ENCODE measurements at regions not wholly inside any gene's neighbourhood (a gene's known extent, or its start where the extent isn't known, plus 50 kb on each side); places are given as distances from the start of the nearest gene placed in this dataset.

DNA sequence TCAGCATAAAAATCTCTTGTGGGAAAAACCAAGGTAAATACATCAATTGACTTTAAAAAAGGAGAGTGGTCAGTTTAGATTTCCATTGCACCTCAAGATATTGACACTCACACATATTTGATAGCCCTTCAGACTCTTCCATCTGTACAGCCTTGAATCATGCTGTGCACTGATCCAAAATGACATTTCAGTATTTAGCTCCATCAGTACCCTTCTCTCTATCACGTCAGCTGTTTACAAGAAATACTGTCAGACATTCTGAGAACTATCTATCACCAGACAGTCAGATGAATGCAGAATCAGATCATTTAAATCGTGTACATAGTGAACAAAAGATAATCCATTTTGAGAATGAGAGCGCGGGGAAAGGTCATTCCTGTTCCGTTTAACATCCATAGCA is 511.9 kb downstream of the RPL10L start:
- TF ChIP-seq, protein P1, sequence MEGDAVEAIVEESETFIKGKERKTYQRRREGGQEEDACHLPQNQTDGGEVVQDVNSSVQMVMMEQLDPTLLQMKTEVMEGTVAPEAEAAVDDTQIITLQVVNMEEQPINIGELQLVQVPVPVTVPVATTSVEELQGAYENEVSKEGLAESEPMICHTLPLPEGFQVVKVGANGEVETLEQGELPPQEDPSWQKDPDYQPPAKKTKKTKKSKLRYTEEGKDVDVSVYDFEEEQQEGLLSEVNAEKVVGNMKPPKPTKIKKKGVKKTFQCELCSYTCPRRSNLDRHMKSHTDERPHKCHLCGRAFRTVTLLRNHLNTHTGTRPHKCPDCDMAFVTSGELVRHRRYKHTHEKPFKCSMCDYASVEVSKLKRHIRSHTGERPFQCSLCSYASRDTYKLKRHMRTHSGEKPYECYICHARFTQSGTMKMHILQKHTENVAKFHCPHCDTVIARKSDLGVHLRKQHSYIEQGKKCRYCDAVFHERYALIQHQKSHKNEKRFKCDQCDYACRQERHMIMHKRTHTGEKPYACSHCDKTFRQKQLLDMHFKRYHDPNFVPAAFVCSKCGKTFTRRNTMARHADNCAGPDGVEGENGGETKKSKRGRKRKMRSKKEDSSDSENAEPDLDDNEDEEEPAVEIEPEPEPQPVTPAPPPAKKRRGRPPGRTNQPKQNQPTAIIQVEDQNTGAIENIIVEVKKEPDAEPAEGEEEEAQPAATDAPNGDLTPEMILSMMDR (IDR thresholded peaks at IDR 0.05; ENCODE audit: insufficient read depth, low read depth, low read length): no peak
- TF ChIP-seq EZH2 (IDR thresholded peaks at IDR 0.05; ENCODE audit: insufficient read depth, low read length): no peak
